ENCODE measurements at regions not wholly inside any gene's neighbourhood (a gene's known extent, or its start where the extent isn't known, plus 50 kb on each side); places are given as distances from the start of the nearest gene placed in this dataset.

- no peak for TF ChIP-seq POLR2A (IDR thresholded peaks at IDR 0.05)
- TF ChIP-seq, protein P1, sequence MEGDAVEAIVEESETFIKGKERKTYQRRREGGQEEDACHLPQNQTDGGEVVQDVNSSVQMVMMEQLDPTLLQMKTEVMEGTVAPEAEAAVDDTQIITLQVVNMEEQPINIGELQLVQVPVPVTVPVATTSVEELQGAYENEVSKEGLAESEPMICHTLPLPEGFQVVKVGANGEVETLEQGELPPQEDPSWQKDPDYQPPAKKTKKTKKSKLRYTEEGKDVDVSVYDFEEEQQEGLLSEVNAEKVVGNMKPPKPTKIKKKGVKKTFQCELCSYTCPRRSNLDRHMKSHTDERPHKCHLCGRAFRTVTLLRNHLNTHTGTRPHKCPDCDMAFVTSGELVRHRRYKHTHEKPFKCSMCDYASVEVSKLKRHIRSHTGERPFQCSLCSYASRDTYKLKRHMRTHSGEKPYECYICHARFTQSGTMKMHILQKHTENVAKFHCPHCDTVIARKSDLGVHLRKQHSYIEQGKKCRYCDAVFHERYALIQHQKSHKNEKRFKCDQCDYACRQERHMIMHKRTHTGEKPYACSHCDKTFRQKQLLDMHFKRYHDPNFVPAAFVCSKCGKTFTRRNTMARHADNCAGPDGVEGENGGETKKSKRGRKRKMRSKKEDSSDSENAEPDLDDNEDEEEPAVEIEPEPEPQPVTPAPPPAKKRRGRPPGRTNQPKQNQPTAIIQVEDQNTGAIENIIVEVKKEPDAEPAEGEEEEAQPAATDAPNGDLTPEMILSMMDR (IDR thresholded peaks at IDR 0.05): no peak
Measured at GRCh38 chr11:92644595-92645445, 324.6 kb upstream of the MTNR1B start.
